ENCODE measurements at regions not wholly inside any gene's neighbourhood (a gene's known extent, or its start where the extent isn't known, plus 50 kb on each side); places are given as distances from the start of the nearest gene placed in this dataset.

DNA sequence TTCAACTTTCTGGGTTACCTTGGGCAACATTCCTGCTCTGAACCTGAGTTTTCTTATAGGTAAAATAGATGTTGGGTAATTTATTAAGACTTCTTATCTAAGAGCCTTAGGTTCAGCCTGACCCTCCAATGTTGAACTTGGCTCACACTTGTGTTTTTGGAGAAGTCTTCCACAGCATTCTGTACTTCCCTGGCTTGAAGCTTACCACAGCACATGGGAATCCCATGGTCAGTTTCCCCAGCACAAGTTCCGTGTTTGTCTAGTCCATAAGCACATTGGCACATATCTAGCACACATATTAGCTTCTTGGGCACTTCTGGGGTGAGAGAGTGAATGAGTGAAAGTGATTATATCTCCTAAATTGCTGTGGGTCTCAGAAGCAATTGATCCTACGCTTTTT, 782.5 kb upstream of the HS6ST1 start:
- Histone ChIP-seq H3K4me1 (ENCODE audit: insufficient read depth, low read length) (no peaks in the 10 kb centered on the region), H3K9me3 (ENCODE audit: low read length) (no peaks in the 10 kb centered on the region), H3K27me3 (ENCODE audit: insufficient read depth, low read length) (no peaks in the 10 kb centered on the region), H3K4me3 (ENCODE audit: low read length) (no peak overlapping the region), H3K36me3 (ENCODE audit: insufficient read depth, low read length) (no peaks in the 10 kb centered on the region), H2AFZ (ENCODE audit: low read depth, low read length) (no peak overlapping the region)

DNA sequence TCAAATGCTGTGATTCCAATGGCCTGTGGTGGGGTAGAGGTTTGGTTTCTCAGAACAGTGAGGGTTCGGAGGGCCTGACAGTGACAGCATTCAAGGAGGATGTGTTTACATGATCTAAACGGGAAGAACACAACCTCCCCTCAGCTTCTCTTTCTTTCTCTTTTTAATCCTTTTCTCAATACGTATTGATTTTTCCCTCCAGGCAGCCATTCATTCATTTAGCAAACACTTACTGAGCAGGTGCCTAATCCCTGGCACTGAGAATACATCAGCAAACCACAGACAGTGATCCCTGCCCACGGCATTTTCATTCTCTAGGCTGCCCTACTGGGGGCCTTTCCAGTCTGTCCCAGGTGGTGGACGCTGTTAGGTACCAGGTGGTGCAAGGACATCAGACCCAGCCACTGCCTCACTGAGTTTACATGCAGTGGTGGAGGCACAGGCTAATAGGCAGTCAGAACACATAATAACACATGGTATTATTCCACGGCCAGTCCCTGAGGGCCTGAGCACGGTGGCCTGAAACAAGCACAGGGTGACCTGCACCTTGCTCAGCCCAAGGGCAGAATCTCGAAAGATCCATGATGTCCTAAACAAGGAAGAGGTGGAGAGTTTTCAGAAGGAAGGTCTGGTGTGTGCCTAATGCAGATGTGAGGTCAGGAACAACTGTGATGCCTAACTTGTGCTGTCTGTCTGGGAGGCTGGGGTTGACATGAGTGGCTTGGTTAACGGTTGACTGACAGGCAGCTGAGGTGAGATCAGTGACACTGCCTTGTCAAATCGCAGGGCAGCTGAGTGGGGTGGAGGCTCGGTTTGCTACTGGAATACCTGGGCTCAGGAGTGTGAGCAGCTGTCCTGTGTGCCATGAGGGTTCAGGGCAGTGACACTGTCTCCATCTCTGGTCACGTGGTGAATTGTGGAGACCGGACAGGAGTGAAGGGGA, 785.5 kb upstream of the HS6ST1 start:
- Histone ChIP-seq H3K9me3 (ENCODE audit: low read length) (no peaks in the 10 kb centered on the region), H2AFZ (ENCODE audit: low read depth, low read length) (no peak overlapping the region), H3K4me3 (ENCODE audit: low read length) (no peak overlapping the region), H3K36me3 (ENCODE audit: insufficient read depth, low read length) (no peaks in the 10 kb centered on the region), H3K27me3 (ENCODE audit: insufficient read depth, low read length) (no peaks in the 10 kb centered on the region), H3K4me1 (ENCODE audit: insufficient read depth, low read length) (no peaks in the 10 kb centered on the region)

DNA sequence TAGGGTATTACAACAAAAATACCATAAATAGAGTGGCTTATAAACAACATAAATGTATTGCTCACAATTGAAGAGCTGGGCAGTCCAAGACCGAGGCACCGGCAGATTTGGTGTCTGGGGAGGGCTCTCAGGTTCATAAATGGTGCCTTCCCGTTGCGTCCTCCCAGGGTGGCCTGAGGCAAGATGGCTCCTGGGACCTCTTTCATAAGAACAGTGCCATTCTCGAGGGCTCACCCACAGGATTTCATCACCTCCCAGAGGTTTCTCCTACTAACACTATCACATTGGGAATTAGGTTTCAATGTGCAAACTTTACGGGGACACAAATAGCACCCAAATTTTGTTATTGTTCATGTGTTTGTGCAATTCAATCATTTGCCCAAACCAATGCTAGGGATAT, 793.5 kb upstream of the HS6ST1 start:
- Histone ChIP-seq H3K4me1 (ENCODE audit: insufficient read depth, low read length) (peaks cover 2% of the 10 kb centered on the region), H3K27me3 (ENCODE audit: insufficient read depth, low read length) (no peaks in the 10 kb centered on the region), H2AFZ (ENCODE audit: low read depth, low read length) (no peak overlapping the region), H3K36me3 (ENCODE audit: insufficient read depth, low read length) (no peaks in the 10 kb centered on the region), H3K4me3 (ENCODE audit: low read length) (no peak overlapping the region), H3K9me3 (ENCODE audit: low read length) (no peaks in the 10 kb centered on the region)

DNA sequence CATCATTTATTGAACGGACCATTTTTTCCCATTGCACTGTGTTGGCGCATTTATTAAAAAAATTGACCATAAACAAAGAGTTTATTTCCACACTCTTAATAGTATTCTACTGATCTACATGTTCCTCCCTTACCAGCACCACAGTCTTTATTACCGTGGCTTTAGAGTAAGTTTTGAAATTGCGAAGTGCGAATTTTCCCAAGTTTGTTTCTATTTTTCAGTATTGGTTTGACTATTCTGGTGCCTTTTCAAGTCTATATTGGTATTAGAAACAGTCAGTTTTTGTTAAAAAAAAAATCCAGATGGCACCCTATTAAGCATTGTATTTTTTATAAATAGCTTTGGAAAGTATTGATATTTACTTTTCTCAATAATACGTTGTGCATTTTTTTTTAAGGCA, 795.1 kb upstream of the HS6ST1 start:
- Histone ChIP-seq H2AFZ (ENCODE audit: low read depth, low read length) (no peak overlapping the region), H3K4me1 (ENCODE audit: insufficient read depth, low read length) (peaks cover 7% of the 10 kb centered on the region), H3K4me3 (ENCODE audit: low read length) (no peak overlapping the region), H3K9me3 (ENCODE audit: low read length) (no peaks in the 10 kb centered on the region), H3K36me3 (ENCODE audit: insufficient read depth, low read length) (no peaks in the 10 kb centered on the region), H3K27me3 (ENCODE audit: insufficient read depth, low read length) (no peaks in the 10 kb centered on the region)

DNA sequence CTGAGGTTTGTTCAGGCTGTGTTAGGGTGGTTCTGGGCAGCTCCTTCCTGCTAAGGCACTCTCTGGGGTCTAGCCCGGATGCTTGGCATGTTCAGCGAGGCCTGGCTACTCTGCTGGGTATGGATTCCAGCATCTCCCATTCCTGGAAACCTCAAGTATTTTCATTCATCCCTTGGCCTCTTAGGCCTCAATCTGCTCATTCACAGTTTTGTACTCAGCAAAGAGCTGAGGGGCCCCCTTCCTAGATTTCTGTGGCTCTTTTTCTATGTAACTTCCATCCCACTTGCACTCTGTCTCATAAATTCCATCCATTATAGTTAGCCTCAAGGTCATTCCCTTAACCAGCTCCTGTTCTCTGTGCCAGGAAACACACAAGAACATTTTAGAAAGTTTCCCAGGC, 798.8 kb upstream of the HS6ST1 start:
- Histone ChIP-seq H3K4me1 (ENCODE audit: insufficient read depth, low read length) (peaks cover 7% of the 10 kb centered on the region), H3K36me3 (ENCODE audit: insufficient read depth, low read length) (no peaks in the 10 kb centered on the region), H2AFZ (ENCODE audit: low read depth, low read length) (no peak overlapping the region), H3K4me3 (ENCODE audit: low read length) (no peak overlapping the region), H3K27me3 (ENCODE audit: insufficient read depth, low read length) (no peaks in the 10 kb centered on the region), H3K9me3 (ENCODE audit: low read length) (no peaks in the 10 kb centered on the region)

DNA sequence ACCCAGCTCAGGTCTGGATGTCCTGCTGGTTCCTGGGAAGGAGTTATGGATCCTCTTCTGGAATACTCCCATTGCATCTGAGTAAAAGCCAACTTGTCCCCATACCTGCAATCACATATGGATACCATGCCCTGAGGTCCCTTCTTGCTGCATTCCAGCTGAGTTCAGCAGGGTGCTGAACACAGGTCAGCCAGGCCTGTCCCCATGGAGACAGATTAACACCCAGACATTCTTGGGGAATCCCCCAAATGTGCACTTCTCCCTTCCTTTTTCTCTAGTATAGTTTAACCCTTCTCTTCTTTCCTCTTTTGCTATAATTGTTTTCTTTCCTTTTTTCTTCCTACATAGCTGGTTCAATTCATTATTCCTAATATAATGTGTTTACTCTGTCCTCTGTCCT, 799.6 kb upstream of the HS6ST1 start:
- H3K36me3 ChIP-seq (ENCODE audit: insufficient read depth, low read length), result no peaks in the 10 kb centered on the region

DNA sequence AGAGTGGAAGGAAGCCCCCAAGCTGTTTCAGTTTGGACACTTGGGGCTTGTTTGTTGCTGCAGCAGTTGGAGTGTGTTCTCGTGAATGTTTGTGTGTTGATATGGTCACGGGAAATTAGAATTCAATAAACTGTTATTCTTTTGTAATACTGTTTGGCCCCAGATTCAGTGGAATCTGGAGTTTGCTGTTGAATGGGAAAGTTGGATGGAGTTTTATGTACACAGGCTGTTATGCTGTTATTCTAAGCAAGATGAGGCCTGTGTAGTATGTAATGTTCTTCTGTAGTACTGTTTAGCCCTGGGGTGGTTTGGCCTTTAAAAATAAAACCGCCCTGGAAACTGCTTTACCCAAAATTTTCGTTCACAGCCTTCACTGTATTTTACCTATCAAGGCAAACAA, 810.4 kb upstream of the HS6ST1 start:
- no peaks in the 10 kb centered on the region for H3K36me3 ChIP-seq (ENCODE audit: insufficient read depth, low read length)
- no peak overlapping the region for H3K4me3 ChIP-seq (ENCODE audit: low read length)
- H2AFZ ChIP-seq (ENCODE audit: low read depth, low read length), result no peak overlapping the region
- no peaks in the 10 kb centered on the region for H3K9me3 ChIP-seq (ENCODE audit: low read length)
- no peaks in the 10 kb centered on the region for H3K4me1 ChIP-seq (ENCODE audit: insufficient read depth, low read length)
- H3K27me3 ChIP-seq (ENCODE audit: insufficient read depth, low read length), result no peaks in the 10 kb centered on the region

More for the DNA sequence above, 799.6 kb upstream of the HS6ST1 start:
- H3K4me3 ChIP-seq (ENCODE audit: low read length), result no peak overlapping the region
- H3K4me1 ChIP-seq (ENCODE audit: insufficient read depth, low read length), result peaks cover 7% of the 10 kb centered on the region
- no peak overlapping the region for H2AFZ ChIP-seq (ENCODE audit: low read depth, low read length)
- H3K27me3 ChIP-seq (ENCODE audit: insufficient read depth, low read length), result no peaks in the 10 kb centered on the region
- H3K9me3 ChIP-seq (ENCODE audit: low read length), result no peaks in the 10 kb centered on the region

DNA sequence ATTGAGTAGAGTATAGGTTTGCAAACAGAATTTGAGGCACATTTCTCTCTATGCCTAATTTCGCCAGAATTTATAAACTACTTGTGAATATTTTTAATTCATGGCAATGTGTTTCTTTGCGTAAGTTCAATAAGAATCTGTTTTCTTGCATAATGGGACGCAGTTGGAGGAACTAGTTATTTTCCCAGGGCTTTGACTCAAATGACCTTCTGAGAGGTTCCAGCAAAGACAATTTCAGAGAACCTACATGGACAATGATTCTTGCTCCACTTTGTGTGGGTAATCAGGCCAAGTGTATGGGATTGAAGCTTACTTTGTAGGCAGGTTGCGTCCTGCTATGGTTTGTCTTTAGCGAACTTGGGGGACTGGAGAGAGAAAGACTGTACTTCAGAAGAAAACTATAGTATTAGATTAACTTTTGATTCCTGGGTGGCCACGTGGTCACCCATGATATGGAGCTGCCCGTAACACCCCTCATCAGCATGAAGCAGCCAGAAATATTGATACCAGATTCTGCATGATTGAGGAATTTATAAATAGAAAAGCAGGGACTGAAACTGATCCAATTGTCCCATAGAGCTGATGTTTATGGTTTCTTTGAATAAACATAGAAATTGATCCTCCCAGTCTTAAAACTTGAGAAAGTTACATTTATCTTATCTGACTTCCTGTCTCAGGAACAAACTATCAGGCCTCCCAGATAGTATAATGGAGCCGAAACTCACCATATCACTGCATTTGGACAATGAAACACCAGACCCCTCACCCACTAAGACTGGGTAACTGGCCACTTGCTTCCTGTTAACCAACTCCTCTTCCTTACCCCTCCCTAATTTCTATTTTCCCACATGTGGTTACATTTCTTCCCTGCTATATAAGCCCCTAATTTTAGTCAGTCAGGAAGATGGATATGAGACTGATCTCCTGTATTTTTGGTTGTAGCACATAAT, 815.3 kb upstream of the HS6ST1 start:
- Histone ChIP-seq H3K27me3 (ENCODE audit: insufficient read depth, low read length) (no peaks in the 10 kb centered on the region), H2AFZ (ENCODE audit: low read depth, low read length) (no peak overlapping the region), H3K9me3 (ENCODE audit: low read length) (no peaks in the 10 kb centered on the region), H3K36me3 (ENCODE audit: insufficient read depth, low read length) (no peaks in the 10 kb centered on the region), H3K4me1 (ENCODE audit: insufficient read depth, low read length) (no peaks in the 10 kb centered on the region), H3K4me3 (ENCODE audit: low read length) (no peak overlapping the region)

DNA sequence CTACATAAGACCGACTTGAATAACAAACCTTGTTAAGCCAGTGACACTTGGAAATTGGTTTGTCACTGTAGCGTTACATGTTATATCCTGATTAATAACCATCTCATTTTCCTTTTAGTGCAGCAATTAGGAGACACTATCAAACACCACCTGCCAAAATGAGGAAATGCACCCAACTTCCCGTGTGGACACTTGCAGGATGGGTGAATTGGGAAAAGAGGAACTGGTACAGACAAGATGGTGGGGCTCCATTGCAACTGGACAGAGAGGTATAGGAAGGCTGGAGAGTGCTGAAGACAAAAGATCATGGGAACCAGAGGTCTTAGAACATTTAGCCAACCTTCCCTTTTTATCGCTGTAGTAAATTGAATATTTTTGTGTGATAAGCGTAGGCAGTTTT, 816.3 kb upstream of the HS6ST1 start:
- Histone ChIP-seq H3K9me3 (ENCODE audit: low read length) (no peaks in the 10 kb centered on the region), H2AFZ (ENCODE audit: low read depth, low read length) (no peak overlapping the region), H3K27me3 (ENCODE audit: insufficient read depth, low read length) (no peaks in the 10 kb centered on the region), H3K36me3 (ENCODE audit: insufficient read depth, low read length) (no peaks in the 10 kb centered on the region), H3K4me3 (ENCODE audit: low read length) (no peak overlapping the region), H3K4me1 (ENCODE audit: insufficient read depth, low read length) (no peaks in the 10 kb centered on the region)

DNA sequence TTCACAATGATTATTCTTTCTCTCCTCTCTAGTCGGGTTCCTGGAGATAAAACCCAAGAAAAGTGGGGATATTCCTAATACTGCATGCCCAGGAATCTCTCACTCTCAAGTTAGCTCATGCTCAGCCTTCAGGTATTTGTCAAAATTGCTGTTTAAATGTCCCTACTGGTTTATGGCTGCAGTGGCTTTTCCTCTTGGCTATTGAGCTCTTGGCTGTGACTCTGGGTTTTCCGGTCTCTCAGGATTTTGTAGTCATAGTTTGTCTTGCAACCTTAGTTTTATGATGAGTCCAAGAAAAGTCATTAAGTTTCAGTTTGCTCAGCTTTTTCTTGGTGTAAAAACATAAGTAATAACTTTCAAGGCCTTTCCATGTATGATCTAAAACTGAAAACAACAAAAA, 820.7 kb upstream of the HS6ST1 start:
- Histone ChIP-seq H2AFZ (ENCODE audit: low read depth, low read length) (no peak overlapping the region), H3K4me3 (ENCODE audit: low read length) (no peak overlapping the region), H3K27me3 (ENCODE audit: insufficient read depth, low read length) (no peaks in the 10 kb centered on the region), H3K9me3 (ENCODE audit: low read length) (no peaks in the 10 kb centered on the region), H3K36me3 (ENCODE audit: insufficient read depth, low read length) (no peaks in the 10 kb centered on the region), H3K4me1 (ENCODE audit: insufficient read depth, low read length) (no peaks in the 10 kb centered on the region)

DNA sequence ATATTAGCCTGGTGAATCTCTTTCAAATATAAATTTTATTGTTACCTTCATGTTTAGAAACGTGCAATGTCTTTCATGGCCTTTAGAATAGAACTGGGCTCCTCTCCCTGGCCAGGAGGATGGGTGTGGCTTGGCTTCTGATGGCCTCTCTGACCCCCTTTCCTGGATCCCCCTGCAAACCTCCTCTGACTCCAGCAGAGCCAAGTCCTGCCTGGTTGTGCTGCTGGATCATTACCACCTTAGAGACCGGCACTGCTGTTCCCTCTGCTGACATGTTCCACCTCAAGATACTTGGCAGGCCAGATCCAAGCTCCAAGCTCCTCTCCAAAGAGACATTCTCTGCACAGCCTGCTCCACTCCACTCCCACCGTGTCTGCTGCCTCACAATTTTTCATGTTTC, 823.8 kb upstream of the HS6ST1 start:
- no peaks in the 10 kb centered on the region for H3K9me3 ChIP-seq (ENCODE audit: low read length)
- no peaks in the 10 kb centered on the region for H3K4me1 ChIP-seq (ENCODE audit: insufficient read depth, low read length)
- no peak overlapping the region for H2AFZ ChIP-seq (ENCODE audit: low read depth, low read length)
- no peaks in the 10 kb centered on the region for H3K36me3 ChIP-seq (ENCODE audit: insufficient read depth, low read length)
- no peak overlapping the region for H3K4me3 ChIP-seq (ENCODE audit: low read length)
- no peaks in the 10 kb centered on the region for H3K27me3 ChIP-seq (ENCODE audit: insufficient read depth, low read length)

DNA sequence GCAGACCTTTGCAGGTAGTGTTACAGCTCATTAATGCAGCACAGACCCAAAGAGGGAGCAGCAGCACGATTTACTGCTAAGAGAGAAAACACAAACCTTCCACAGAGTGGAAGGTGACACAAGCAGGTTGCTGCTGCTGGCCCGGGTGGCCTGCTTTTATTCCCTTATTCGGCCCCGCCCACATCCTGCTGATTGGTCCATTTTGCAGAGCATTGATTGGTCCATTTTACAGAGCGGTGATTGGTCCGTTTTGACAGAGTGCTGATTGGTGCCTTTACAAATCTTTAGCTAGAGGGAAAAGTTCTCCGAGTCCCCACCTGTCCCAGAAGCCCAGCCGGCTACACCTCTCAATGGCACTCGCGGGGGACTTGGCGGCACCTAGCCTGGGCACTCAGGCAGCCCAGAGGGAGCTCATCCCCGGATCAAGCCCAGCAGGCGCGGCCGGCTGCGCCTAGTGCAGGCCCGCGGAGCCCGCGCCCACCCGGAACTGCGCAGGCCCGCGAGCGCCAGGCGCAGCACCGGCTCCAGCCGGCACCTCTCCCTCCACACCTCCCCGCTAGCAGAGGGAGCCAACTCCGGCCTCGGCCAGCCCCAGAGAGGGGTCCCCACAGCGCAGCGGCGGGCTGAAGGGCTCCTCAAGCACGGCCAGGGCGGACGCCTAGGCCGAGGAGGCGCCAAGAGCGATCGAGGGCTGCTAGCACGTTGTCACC, 825.6 kb upstream of the HS6ST1 start:
- Histone ChIP-seq H2AFZ (ENCODE audit: low read depth, low read length) (no peak overlapping the region), H3K27me3 (ENCODE audit: insufficient read depth, low read length) (no peaks in the 10 kb centered on the region), H3K4me3 (ENCODE audit: low read length) (no peak overlapping the region), H3K36me3 (ENCODE audit: insufficient read depth, low read length) (no peaks in the 10 kb centered on the region), H3K9me3 (ENCODE audit: low read length) (no peaks in the 10 kb centered on the region), H3K4me1 (ENCODE audit: insufficient read depth, low read length) (no peaks in the 10 kb centered on the region)

DNA sequence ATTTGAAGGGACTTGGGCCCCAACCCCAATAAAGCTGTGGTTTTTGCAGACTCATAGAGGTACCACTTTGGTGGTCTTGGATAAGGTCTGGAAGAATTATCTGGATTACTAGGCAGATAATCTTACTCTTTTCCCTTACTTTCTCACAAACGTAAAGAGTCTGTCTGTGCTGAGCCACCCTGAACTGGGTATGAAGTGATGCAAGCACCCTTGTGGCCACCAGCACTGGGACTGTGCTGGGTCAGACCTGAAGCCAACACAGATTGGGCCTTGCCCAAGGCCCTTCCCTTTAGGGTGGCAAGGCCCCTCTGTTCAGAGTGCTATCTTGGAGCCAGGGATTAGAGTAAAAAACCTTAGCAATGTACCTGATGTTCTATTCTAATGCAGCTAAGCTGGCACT, 827.0 kb upstream of the RAB6C start:
- H3K36me3 ChIP-seq (ENCODE audit: insufficient read depth, low read length), result no peaks in the 10 kb centered on the region

More for the DNA sequence above, 827.0 kb upstream of the RAB6C start:
- Histone ChIP-seq H3K27me3 (ENCODE audit: insufficient read depth, low read length) (no peaks in the 10 kb centered on the region), H3K4me3 (ENCODE audit: low read length) (no peak overlapping the region), H2AFZ (ENCODE audit: low read depth, low read length) (no peak overlapping the region), H3K9me3 (ENCODE audit: low read length) (no peaks in the 10 kb centered on the region), H3K4me1 (ENCODE audit: insufficient read depth, low read length) (no peaks in the 10 kb centered on the region)
